ENCODE measurements at regions not wholly inside any gene's neighbourhood (a gene's known extent, or its start where the extent isn't known, plus 50 kb on each side); places are given as distances from the start of the nearest gene placed in this dataset.

DNA sequence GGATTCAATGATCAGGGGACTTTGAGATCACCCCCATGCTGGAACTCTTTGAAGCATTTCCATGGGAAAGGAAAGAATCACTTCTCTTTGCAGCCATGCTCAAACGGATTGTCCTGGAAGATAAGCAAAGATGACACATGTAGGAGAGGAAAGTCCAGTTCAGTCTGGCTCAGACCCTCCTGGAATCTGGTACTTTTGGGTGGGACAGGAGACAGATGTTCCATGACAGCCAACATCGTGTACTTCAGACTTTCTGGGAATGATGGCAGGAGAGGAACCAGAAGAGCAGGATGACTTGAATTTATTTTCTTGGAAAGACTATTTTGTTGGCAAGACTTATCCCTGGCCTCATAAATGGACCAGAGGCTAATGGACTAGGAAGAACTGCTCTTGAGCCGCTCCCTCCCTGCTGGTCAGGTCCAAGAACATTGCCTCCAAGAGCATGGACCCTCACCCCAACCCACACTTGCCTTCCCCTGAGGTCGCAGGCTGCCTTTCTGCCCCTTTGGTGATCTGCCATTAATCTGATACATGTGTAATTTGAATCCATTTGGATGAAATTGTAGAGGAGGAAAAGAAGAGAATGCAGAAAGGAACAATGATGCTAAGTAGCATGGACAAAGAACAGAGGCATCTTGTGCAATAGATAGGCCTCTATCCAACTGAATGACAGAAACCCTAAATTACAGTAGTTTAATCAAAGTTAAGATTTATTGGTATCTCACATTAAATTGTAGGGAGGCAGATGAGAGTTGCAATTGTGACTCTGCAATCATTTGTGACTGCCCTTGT, 201.0 kb downstream of the SNX19 start:
- Histone ChIP-seq H3K27ac (ENCODE audit: low read depth, low read length) (no peak overlapping the region), H3K27me3 (ENCODE audit: control insufficient read depth, insufficient read depth, low read length) (no peaks in the 10 kb centered on the region), H3K36me3 (ENCODE audit: control insufficient read depth, insufficient read depth, low read length) (no peaks in the 10 kb centered on the region), H3K4me3 (ENCODE audit: low read depth, low read length) (no peak overlapping the region), H3K4me1 (ENCODE audit: control insufficient read depth, insufficient read depth, low read length) (no peaks in the 10 kb centered on the region), H3K9me3 (ENCODE audit: control insufficient read depth, insufficient read depth, low read depth, low read length) (no peaks in the 10 kb centered on the region), H3K9ac (ENCODE audit: low read length) (no peak overlapping the region)

DNA sequence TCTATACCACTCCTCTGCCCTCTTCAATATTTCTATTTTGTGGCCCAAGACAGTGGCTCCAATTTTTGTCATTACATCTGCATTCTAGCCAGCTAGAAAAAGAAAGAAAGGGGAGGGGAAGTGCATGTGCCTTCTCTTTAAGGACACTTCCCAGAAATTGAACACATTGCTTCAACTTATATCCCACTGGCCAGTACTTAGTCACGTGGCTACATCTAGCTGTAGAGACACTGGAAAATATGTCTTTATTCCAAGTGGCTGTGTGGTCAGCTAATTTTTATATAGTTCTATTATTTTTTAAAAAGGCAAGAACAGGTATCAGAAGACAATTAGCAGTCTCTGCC, 200.4 kb downstream of the SNX19 start:
- H3K4me3 ChIP-seq (ENCODE audit: low read depth, low read length), result no peak overlapping the region
- H3K9ac ChIP-seq (ENCODE audit: low read length), result no peak overlapping the region
- H3K27ac ChIP-seq (ENCODE audit: low read depth, low read length), result no peak overlapping the region
- no peaks in the 10 kb centered on the region for H3K36me3 ChIP-seq (ENCODE audit: control insufficient read depth, insufficient read depth, low read length)
- no peaks in the 10 kb centered on the region for H3K27me3 ChIP-seq (ENCODE audit: control insufficient read depth, insufficient read depth, low read length)
- no peaks in the 10 kb centered on the region for H3K9me3 ChIP-seq (ENCODE audit: control insufficient read depth, insufficient read depth, low read depth, low read length)
- no peaks in the 10 kb centered on the region for H3K4me1 ChIP-seq (ENCODE audit: control insufficient read depth, insufficient read depth, low read length)

DNA sequence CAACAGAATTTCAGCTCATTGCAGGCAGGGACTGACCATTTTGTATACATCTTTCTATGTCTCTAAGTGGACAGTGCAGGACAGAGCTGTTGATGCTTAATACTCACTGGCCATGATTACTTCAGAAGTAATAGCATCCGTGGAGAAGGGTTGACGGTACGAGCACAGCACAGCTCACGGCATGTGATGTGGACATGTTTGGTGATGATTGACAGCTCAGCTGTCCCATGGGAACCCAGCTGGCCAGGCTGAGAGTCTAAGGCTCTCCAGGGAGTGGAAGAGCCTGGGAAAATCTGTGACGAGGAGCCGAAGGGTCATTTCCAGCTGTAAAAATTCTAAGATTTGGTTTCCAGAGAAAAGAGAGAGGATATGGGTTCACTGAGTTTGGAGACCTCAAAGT, 198.2 kb downstream of the SNX19 start:
- no peaks in the 10 kb centered on the region for H3K36me3 ChIP-seq (ENCODE audit: control insufficient read depth, insufficient read depth, low read length)
- H3K4me3 ChIP-seq (ENCODE audit: low read depth, low read length), result no peak overlapping the region
- H3K4me1 ChIP-seq (ENCODE audit: control insufficient read depth, insufficient read depth, low read length), result no peaks in the 10 kb centered on the region
- no peak overlapping the region for H3K9ac ChIP-seq (ENCODE audit: low read length)
- no peaks in the 10 kb centered on the region for H3K9me3 ChIP-seq (ENCODE audit: control insufficient read depth, insufficient read depth, low read depth, low read length)
- H3K27me3 ChIP-seq (ENCODE audit: control insufficient read depth, insufficient read depth, low read length), result no peaks in the 10 kb centered on the region
- no peak overlapping the region for H3K27ac ChIP-seq (ENCODE audit: low read depth, low read length)

DNA sequence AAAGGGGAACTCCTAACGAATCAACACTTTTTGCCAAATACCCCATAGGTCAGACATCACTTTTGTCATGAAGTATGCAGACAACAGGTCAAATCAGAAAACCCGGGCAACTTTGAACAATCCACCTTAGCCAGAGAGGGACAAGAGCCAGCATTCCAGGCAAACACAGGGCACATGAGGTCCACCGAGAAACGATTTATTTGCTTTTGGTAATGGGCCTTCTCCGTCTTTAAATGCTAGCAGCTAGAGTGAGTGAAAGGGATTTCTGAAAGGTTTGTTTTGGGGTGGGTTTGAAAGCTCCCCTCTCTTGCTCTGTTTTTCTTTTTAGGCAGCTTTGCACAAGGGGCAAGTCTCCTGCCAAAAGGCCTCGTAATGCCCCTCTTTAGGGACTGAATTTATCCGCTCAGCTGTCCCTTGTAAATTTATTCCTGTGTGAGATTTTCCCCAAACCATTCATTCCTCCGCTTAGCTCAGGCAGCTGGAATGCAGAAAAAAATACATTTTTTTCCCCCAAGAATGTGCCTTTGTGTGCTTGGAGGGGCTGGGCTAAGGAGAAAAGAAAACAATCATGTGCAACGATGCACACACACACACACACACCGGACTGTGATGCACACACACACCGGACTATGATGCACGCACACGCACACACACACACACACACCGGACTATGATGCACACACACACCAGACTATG, 196.9 kb downstream of the SNX19 start:
- H3K9me3 ChIP-seq (ENCODE audit: control insufficient read depth, insufficient read depth, low read depth, low read length), result no peaks in the 10 kb centered on the region
- no peak overlapping the region for H3K4me3 ChIP-seq (ENCODE audit: low read depth, low read length)
- no peak overlapping the region for H3K9ac ChIP-seq (ENCODE audit: low read length)
- H3K27ac ChIP-seq (ENCODE audit: low read depth, low read length), result no peak overlapping the region
- no peaks in the 10 kb centered on the region for H3K27me3 ChIP-seq (ENCODE audit: control insufficient read depth, insufficient read depth, low read length)
- H3K4me1 ChIP-seq (ENCODE audit: control insufficient read depth, insufficient read depth, low read length), result no peaks in the 10 kb centered on the region
- H3K36me3 ChIP-seq (ENCODE audit: control insufficient read depth, insufficient read depth, low read length), result no peaks in the 10 kb centered on the region

DNA sequence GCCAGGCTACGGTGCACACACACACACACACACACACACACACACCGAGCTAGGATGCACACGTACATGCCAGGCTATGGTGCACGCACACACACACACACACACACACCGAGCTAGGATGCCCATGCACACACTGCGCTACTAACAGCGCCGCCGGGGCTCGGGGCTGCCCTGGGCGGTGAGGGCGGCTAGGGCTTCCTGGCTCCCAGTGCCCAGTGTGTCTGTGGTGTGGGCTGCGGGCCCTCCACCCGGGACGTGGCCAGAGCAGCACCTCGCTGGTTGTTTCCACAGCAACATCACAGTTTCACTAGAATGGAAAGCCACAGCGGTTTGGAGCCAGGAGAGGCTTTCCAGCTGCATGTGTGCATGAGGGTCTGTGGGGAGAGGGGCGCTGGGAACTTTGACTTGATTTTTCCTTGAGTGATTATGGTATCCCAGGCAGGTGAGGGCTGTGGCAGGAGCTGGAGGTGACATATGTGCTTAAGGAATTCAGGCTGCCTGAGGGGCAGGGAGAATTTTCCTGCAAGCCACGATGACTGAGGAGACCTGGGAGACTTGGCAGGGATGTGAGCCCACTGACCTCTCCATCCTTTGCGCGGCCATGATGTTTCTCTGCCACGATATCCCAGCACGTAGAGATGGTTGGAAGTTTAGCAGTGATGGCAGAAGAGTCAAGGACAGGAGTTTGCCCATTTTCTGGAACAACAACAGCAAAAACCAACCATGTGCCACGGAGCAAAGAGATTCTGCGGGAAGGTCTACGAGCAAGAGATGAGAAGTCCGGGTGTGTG, 195.9 kb downstream of the SNX19 start:
- Histone ChIP-seq H3K27ac (ENCODE audit: low read depth, low read length) (no peak overlapping the region), H3K4me3 (ENCODE audit: low read depth, low read length) (no peak overlapping the region), H3K9me3 (ENCODE audit: control insufficient read depth, insufficient read depth, low read depth, low read length) (no peaks in the 10 kb centered on the region), H3K9ac (ENCODE audit: low read length) (no peak overlapping the region), H3K27me3 (ENCODE audit: control insufficient read depth, insufficient read depth, low read length) (no peaks in the 10 kb centered on the region), H3K36me3 (ENCODE audit: control insufficient read depth, insufficient read depth, low read length) (no peaks in the 10 kb centered on the region), H3K4me1 (ENCODE audit: control insufficient read depth, insufficient read depth, low read length) (no peaks in the 10 kb centered on the region)

DNA sequence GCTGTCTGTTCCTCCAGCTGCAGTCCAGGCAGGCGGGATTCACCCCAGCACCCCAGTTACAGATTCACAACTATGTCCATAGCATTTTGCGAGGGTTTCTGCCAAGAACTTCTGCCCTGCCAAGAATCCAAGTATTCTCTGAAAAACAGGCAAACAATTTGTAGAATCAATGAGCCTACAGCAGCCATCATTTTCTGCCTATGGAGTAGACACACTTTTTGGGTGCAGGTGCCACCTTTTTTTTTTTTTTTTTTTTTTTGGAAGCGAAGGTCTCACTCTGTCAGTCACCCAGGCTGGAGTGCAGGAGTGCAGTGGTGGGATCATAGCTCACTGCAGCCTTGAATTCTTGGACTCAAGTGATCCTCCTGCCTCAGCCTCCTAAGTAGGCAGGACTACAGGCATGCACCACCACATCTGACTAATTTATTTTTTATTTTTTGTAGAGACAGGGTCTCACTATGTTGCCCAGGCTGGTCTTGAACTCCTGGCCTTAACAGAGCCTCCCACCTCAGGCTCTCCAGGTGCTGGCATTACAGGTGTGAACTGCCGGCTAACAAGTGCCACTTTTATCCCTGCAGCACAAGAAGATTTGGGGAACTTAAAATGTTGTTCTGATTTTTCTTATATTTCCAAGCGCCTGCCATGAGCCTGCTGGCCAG, 195.1 kb downstream of the SNX19 start:
- H3K9me3 ChIP-seq (ENCODE audit: control insufficient read depth, insufficient read depth, low read depth, low read length), result no peaks in the 10 kb centered on the region
- no peaks in the 10 kb centered on the region for H3K27me3 ChIP-seq (ENCODE audit: control insufficient read depth, insufficient read depth, low read length)
- no peaks in the 10 kb centered on the region; the same call in 1 of the 2 replicates for H3K4me1 ChIP-seq (ENCODE audit: control insufficient read depth, insufficient read depth, low read length)
- H3K36me3 ChIP-seq (ENCODE audit: control insufficient read depth, insufficient read depth, low read length), result no peaks in the 10 kb centered on the region
- H3K9ac ChIP-seq (ENCODE audit: low read length), result no peak overlapping the region
- H3K4me3 ChIP-seq (ENCODE audit: low read depth, low read length), result no peak overlapping the region
- no peak overlapping the region for H3K27ac ChIP-seq (ENCODE audit: low read depth, low read length)

DNA sequence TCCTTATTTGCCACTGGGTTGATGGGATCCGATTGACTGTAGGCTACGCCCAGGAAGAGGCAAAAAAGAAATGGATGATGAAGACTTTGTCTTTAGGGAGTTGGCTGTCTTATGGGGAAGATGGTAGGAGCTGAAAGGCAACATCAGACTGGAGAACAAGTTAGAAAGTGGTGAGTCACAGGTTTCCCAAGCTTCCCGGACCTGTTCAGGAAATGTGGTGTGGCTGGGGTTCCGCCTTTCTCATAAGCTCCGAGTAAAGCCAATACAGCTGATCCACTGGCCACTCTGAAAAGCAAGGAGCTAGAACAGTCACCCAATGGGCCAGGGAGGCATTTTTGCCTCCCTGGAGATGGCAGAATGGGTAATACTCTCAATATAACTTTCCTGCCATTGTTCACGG, 194.5 kb downstream of the SNX19 start:
- Histone ChIP-seq H3K27me3 (ENCODE audit: control insufficient read depth, insufficient read depth, low read length) (no peaks in the 10 kb centered on the region), H3K9me3 (ENCODE audit: control insufficient read depth, insufficient read depth, low read depth, low read length) (no peaks in the 10 kb centered on the region), H3K27ac (ENCODE audit: low read depth, low read length) (no peak overlapping the region), H3K9ac (ENCODE audit: low read length) (no peak overlapping the region), H3K36me3 (ENCODE audit: control insufficient read depth, insufficient read depth, low read length) (no peaks in the 10 kb centered on the region), H3K4me3 (ENCODE audit: low read depth, low read length) (no peak overlapping the region), H3K4me1 (ENCODE audit: control insufficient read depth, insufficient read depth, low read length) (no peaks in the 10 kb centered on the region; the same call in 1 of the 2 replicates)

DNA sequence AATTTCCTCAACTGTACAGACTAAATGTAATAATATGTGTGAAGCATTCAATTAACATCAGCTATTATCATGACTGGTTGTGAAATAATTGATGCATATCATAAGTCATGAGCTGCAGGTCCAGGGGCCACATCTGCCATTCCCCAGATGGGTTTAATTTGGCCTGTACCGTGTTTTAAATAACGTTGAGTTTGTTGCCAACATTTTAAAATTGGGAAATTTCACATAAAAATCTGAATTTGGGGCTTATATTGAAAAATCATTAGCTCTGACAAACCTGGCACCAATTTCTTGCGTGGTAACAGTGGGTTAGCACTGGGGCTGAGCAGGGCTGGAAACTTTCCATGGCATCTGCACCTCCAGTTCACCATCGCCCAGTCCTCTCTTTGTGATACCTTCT, 193.9 kb downstream of the SNX19 start:
- H3K4me3 ChIP-seq (ENCODE audit: low read depth, low read length), result no peak overlapping the region
- no peaks in the 10 kb centered on the region; the same call in 1 of the 2 replicates for H3K4me1 ChIP-seq (ENCODE audit: control insufficient read depth, insufficient read depth, low read length)
- H3K27ac ChIP-seq (ENCODE audit: low read depth, low read length), result no peak overlapping the region
- no peaks in the 10 kb centered on the region for H3K9me3 ChIP-seq (ENCODE audit: control insufficient read depth, insufficient read depth, low read depth, low read length)
- no peaks in the 10 kb centered on the region for H3K27me3 ChIP-seq (ENCODE audit: control insufficient read depth, insufficient read depth, low read length)
- no peak overlapping the region for H3K9ac ChIP-seq (ENCODE audit: low read length)
- H3K36me3 ChIP-seq (ENCODE audit: control insufficient read depth, insufficient read depth, low read length), result no peaks in the 10 kb centered on the region

DNA sequence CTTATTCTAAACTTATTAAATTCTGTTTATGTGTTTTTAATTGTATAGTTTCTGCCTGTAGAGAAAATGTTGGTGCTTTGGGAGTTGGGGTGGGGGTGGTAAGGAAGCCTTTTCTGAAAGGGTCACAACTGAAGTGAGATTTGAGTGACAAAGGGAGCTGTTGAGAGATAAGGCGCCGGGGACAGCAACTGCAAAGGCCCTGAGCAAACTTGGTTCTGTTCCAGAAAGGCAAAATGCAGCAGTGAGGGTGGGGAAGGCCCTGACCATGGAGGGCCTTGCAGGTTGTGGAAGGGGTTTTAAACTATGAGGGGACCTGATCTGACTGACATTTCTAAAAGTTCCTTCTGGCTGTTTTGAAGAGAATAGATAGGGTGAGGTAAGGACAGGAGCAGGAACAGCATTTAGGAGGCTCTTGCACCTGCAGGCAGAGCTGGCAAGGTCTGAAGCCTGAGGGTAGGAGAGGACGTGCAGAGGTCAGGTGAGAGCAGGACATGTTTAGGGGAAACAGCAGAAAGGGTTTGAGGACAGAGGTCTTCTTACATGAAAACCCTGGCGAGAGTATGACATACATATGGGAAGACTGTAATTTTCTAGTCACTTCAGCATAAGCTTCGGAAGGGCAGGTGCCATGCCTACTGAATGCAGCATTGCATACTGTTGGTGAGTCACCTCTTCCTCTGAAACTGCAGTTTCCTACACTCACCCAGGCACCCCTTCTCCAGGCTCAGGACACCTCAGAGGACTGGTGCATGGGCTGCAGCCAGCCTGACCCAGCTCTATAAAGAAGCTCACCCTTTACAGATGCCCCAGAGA, 190.7 kb downstream of the SNX19 start:
- no peaks in the 10 kb centered on the region; the same call in 1 of the 2 replicates for H3K4me1 ChIP-seq (ENCODE audit: control insufficient read depth, insufficient read depth, low read length)
- no peak overlapping the region for H3K4me3 ChIP-seq (ENCODE audit: low read depth, low read length)
- no peak overlapping the region for H3K27ac ChIP-seq (ENCODE audit: low read depth, low read length)
- H3K9ac ChIP-seq (ENCODE audit: low read length), result no peak overlapping the region
- H3K27me3 ChIP-seq (ENCODE audit: control insufficient read depth, insufficient read depth, low read length), result no peaks in the 10 kb centered on the region
- no peaks in the 10 kb centered on the region for H3K36me3 ChIP-seq (ENCODE audit: control insufficient read depth, insufficient read depth, low read length)
- peaks cover 7% of the 10 kb centered on the region for H3K9me3 ChIP-seq (ENCODE audit: control insufficient read depth, insufficient read depth, low read depth, low read length)

DNA sequence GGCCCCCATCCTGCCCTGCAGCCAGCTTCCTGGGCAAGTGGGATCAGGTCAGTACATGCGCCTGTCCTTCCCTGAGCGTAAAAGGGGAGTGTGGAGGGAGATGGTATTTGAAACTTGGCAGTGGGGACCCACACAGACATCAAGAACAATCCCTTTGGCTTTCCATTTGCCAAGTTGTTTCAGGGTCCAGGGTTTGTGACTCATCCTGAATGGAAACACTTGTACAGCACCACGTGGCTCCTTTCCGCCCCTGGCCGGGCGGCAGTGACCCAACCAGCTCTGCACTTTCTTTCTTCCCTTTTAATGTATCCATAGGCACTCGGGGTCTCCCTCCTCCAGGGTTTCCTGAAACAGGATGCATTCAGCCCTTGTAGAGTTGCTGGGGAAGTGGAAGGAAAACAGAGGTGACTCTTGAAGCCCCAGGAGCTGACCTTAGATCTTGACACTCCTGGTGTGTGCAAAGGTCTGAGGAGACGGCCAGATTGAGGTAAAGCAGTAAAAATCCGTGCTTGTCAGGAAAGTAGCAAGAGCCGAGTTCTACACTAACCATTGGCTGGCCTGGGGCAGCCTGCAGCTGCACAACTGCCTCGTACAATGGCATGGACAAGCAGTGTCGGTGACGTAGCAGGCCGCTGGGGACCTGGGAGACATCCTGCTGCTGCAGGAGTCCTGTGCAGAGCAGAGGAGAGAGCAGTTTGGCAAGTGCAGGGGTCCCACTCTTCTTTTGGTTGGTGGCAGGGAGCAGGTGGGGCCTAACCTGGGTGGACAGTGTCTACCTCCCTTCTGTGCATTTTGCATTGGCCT, 189.8 kb downstream of the SNX19 start:
- no peak overlapping the region for H3K4me3 ChIP-seq (ENCODE audit: low read depth, low read length)
- no peak overlapping the region for H3K27ac ChIP-seq (ENCODE audit: low read depth, low read length)
- H3K9ac ChIP-seq (ENCODE audit: low read length), result no peak overlapping the region
- no peaks in the 10 kb centered on the region; the same call in 1 of the 2 replicates for H3K4me1 ChIP-seq (ENCODE audit: control insufficient read depth, insufficient read depth, low read length)
- H3K9me3 ChIP-seq (ENCODE audit: control insufficient read depth, insufficient read depth, low read depth, low read length), result peaks cover 8% of the 10 kb centered on the region
- no peaks in the 10 kb centered on the region for H3K36me3 ChIP-seq (ENCODE audit: control insufficient read depth, insufficient read depth, low read length)
- H3K27me3 ChIP-seq (ENCODE audit: control insufficient read depth, insufficient read depth, low read length), result no peaks in the 10 kb centered on the region

Data from HUES6 (cell line).